HG02763 (cell line): ENCODE measurements at regions not wholly inside any gene's neighbourhood (a gene's known extent, or its start where the extent isn't known, plus 50 kb on each side); places are given as distances from the start of the nearest gene placed in this dataset.

Source experiments
- ATAC-seq: cut with Tn5 transposase; IDR thresholded peaks from one replicate; pipeline ENCODE4 v1.9.1; 2021; ENCODE audit warnings: mild to moderate bottlenecking, moderate library complexity; ENCODE audit not compliant: unreplicated experiment

DNA sequence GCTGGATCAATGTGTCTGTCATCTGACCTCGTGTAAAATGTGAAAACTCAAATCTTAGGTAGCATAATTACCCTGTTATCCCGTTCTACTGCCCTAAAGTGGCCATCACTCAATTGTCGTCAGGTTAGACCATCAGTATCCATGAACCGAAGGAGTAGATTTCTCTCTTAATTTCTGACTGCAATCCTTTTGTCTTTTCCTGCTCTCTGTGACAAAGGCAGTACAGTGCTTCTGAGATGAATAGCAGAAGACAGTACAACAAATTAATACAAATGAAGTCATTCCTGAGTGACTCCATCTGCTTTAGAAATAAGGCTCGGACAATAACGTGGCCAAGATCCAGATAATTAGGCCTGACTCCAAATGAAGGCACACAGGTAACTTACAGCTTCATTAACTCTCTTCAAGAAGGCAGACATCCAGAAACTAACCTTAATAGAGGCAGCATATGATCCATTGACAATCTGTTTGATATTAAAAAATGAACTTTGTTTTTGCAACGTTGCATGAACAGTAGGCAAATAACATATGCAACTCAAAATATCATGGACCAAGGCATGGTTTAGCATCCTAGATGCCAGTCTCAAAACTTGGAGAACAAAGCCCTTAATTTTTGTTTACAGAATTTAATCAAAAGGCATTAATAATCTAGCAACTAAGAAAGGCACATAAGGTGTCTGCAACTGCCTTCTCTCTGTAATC is 96.7 kb upstream of the CDH20 start:
- no peak for ATAC-seq

DNA sequence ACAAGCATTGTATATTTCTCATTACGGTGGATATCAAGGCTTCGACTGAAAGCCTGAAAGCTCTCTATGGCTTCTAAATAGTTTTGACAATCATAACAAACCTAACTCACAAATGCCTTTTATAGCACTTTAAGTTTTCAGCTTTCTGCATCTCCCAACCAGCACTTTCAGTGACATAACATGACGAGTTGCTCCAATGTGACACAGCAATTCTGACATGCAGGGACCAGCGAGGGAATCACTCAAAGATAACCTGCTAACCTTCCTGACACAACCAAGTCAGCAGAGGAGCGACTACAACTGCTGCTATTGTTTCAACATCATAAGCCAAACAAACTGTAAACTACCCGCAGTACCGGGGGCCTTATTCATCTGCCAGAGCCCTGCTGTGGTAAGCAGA is 95.7 kb upstream of the CDH20 start:
- no peak for ATAC-seq

DNA sequence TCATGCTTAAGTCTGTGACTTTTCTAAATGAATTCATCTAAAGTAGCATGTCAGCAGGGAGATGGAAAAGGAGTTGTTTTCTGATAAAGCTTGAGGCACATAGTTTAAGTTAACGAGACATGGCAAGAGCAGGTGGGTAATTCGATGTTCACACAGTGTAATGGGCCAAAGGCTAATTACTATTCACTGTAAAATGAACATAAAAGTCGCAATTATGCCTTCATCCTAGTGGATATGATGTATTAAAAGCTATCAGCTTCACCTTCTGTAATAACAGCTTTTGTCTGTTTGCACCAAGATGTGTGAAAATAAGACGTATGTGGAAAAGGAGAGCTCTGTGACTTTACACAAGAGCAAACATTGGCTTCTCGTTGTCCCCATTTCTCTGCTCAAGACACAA is 94.2 kb upstream of the CDH20 start:
- no peak for ATAC-seq

DNA sequence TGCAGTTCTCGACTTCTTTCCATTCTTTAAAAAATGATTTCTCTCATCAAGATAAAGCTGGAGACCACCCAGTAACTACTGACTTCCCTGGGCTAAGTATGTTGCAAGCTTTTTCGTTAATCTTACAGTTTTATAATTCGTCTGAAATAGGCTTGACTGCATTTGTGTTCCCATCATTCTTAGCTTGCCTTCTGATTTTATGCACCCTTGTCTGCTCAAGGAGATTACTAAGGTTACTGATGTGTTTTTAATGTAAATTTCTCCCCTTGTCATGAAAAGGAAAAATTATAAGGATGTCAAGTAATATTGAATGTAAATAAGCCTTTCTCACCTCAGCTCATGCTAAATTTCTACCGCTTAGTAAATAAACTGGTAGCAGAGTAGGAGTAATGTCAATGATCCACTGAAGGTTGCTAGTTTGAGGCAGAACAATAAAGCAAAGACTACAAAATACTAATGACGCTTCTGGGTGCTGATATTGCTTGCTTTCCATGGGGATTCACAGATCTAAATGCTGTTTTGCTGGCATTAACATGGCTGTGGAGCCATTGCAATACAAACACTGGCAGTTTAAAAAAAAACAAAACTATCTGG is 91.9 kb upstream of the CDH20 start:
- no peak for ATAC-seq

DNA sequence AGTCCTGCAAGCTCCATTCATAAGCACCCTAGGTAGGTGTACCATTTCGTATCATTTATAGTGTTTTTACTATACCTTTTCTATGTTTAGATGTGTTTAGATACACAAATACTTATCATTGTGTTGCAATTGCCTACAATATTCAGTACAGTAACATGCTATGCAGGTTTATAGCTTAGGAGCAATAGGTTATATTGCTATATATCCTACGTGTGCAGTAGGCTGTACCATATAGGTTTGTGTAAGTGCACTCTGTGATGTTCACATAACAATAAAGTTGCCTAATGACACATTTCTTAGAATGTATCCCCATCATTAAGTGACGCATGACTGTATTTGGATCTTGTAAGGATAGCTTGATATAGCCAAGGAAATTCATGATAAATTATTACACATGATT is 88.6 kb upstream of the CDH20 start:
- ATAC-seq, result no peak

DNA sequence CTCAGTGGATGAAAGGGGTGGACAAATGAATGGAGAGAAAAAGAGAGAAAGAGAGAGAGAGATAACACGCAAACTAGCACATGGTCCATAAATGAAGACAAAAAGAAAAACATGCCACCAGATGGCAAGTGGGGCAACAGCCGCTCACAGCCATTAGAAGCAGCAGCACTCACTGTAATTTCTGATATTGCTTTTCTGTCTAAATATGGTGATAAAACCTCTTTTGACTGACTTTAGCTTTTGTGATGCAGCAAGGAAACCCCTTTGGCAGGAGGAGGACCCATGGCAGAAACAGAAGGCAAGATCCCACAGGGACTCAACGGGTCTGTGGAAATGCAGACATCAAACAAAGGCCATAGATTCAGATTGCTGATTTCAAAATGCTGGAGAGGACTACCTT is 88.0 kb upstream of the CDH20 start:
- no peak for ATAC-seq

DNA sequence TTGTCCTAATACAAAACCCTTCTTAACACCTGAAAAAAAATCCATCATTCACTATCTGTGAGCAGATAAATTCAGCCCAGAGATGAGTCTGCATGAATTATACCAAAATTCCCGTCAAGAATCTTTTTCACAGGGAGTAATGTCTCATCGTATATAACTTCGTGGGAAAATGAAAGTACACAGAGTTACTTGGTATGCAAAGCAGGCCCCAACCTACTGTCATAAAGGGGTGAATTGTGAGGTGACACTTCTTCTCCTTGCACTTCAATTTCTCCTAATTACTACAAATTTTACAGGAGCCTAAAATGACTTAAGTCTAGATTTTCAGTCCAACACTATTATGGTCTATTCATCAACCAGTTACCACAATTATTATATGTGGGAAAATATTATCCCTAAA is 84.6 kb upstream of the CDH20 start:
- no peak for ATAC-seq

DNA sequence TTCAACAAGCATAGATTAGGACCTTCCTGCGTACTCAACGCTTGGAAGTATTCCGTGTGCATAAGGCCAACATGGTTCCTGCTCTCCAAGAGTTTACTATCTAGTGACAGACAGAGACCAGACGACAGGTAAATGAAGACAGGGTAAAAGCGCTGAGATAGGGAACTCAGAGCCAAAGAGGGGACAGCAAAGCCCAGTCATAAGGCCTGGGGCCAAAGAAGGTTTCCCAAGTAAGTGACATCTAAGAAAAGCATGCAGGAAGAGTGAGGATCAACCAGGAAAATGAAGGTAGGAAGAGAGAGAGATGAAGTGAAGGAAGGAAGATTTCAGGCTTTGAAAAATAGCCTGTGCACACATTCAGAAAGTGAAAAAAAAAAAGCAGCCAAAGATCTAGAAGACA is 76.9 kb upstream of the CDH20 start:
- no peak for ATAC-seq

DNA sequence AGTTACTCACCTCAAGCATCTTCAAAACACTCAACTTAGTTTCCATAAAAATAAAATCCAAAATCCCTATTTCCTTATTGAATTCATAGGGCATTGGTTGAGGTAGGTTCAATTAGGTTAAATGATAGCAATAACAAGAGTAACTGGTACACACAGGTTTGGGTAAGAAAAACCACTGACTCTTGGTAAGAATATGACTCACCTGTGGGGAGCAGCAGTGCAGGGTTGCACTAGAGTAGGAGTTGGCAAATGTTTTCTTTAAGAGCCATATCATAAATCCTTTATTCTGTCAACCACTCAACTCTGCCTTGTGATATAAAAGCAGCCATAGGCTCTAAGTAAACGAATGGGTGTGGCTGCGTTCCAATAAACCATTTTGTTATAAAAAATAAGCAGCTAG is 71.4 kb upstream of the CDH20 start:
- no peak for ATAC-seq

DNA sequence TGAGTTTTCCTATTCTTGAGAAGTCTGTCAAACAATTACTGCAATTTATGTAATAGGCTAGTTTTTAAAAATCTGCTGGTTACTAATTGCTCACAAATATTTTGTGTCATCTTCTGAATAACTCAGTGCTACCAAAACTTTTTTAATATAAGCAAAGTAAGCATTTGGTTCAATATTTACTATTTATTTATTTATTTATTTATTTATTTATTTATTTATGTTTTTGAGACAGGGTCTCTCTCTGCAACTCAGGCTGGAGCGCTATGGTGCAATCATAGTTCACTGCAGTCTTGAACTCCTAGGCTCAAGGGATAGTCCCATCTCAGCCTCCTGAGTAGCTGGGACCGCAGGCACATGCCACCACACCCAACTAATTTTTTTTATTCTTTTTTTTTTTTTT is 60.4 kb upstream of the CDH20 start:
- no peak for ATAC-seq

DNA sequence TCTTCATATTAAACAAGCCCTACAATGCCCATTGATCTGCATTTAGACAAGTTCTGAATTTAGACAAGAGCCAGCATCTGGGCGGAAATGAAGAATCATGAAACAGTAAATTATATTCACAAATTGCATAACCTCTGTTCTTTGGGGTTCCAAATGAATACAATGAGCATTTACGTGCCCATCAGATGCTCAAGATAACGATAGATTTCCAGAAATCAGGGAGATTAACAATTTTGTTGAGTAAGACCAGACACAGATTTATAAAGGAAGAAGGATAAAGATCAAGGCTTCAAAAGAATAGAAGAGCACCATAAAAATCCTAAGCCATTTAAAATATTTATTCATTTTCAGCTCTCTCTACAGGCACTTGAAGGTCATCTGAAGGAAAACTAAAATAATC is 59.7 kb upstream of the CDH20 start:
- ATAC-seq, result no peak

DNA sequence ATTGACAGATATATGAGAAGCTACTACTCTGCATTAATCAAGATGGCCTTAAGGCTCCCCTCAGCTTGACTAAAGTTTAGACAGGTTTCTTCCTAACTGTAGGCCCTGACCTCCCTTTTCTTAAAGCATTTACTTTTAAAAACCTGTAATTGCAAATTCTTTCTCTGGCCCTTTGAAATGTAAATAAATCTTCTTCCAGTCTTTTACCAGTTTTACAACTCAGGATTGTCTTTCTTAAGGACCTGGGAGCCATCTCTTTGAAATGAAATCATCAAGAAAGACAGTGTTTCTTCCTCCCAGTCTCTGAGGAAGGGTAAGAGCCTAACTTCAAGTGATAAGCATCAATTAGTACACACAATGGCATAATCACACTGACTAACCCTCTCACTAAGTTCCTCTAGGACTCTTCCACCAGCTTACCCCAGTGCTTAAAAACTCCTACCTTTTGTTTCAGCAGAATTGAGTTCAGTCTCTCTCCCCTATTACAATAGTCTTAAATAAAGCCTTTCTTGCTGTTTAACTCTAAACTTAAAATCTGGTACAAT is 58.7 kb upstream of the CDH20 start:
- no peak for ATAC-seq

DNA sequence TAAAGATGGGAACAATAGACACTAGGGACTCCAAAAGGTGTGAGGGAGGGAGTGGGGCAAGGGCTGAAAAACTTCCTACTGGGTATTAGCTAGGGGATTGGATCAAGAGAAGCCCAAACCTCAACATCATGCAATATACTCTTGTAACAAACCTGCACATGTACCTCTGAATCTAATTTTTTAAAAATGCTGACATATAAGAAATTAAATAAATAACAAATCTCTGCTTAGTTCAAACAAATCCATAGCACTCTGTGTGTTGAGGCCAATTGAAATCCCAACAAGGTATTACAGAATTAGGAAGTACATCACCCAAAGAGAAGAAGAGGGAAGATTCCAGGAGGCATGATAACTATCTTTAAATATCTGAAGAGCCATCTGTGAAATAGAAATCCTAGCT is 55.4 kb upstream of the CDH20 start:
- no peak for ATAC-seq

DNA sequence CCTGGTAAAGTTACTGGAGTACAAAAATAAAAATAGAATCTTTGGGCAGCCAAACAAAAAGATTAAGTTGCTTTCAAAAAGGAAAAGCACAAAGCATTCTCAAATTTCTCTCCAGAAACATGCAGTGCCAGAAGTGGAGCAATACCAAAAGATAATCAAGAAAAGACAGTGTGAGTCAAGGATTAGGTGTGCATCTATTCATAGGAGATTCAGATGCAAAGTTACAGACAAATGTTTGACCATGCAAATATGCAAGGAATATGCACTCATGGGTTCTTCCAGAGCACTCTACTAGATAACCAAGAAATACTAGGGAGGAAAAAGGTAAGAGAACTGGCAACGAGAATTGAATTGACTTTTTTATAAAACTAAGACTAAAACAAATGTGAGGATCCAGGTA is 51.8 kb upstream of the CDH20 start:
- ATAC-seq, result no peak

DNA sequence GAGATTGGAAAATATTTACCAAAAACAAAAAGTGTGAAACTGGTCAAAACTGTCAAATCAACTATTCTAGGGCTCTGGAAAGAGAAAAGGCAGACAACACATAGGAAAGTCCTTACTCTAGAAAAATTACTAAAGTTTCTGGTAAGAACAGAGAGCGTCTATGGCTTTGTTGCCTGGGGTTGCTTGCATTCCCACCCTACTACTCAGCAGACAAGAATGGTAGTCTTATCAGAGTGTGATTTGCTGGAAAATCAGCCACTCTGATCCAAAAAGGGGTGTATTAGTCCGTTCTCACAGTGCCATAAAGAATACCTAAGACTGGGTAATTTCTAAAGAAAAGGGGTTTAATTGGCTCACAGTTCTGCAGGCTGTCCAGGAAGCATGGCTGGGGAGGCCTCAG is 50.3 kb upstream of the CDH20 start:
- ATAC-seq, result no peak
